OCI-LY1 (cell line): ENCODE measurements at regions not wholly inside any gene's neighbourhood (a gene's known extent, or its start where the extent isn't known, plus 50 kb on each side); places are given as distances from the start of the nearest gene placed in this dataset.

Experiments used
- H2AFZ ChIP-seq: fragments of 200-600 bp; sonication (generic), shearing (Covaris generic); 2 replicates; pipeline ENCODE4 v1.6.0; 2014; ENCODE audit warnings: antibody characterized with exemption, mild to moderate bottlenecking, low read length
- H3F3A ChIP-seq: fragments of 200-600 bp; sonication (generic), shearing (Covaris generic); 2 replicates; pipeline ENCODE4 v1.6.0; 2014; ENCODE audit warnings: mild to moderate bottlenecking, antibody characterized with exemption, low read length, moderate library complexity; ENCODE audit not compliant: insufficient read depth
- H3K27ac ChIP-seq: fragments of 200-600 bp; sonication (generic); 2 replicates; pipeline ENCODE4 v1.5.1; 2014; ENCODE audit warnings: low read length, mixed run types, mild to moderate bottlenecking, low read depth; ENCODE audit not compliant: poor library complexity, severe bottlenecking
- H3K27me3 ChIP-seq: fragments of 200-600 bp; sonication (generic); 2 replicates; pipeline ENCODE4 v1.6.0; 2014; ENCODE audit warnings: antibody characterized with exemption, mild to moderate bottlenecking, low read length, moderate library complexity; ENCODE audit not compliant: insufficient read depth
- H3K36me3 ChIP-seq: fragments of 200-600 bp; sonication (generic); 2 replicates; pipeline ENCODE4 v1.6.1; 2014; ENCODE audit warnings: mild to moderate bottlenecking, antibody characterized with exemption, low read length, moderate library complexity, mixed read lengths; ENCODE audit not compliant: insufficient read depth
- H3K4me1 ChIP-seq: fragments of 200-600 bp; sonication (generic); 2 replicates; pipeline ENCODE4 v1.5.1; 2014; ENCODE audit warnings: mild to moderate bottlenecking, low read length, moderate library complexity; ENCODE audit not compliant: insufficient read depth, severe bottlenecking
- H3K4me2 ChIP-seq: fragments of 200-600 bp; sonication (generic), shearing (Covaris generic); 2 replicates; pipeline ENCODE4 v1.6.1; 2014; ENCODE audit warnings: low read length
- H3K4me3 ChIP-seq: fragments of 200-600 bp; sonication (generic); 2 replicates; pipeline ENCODE4 v1.5.1; 2014; ENCODE audit warnings: low read length, low read depth, mild to moderate bottlenecking, mixed read lengths; ENCODE audit not compliant: poor library complexity, severe bottlenecking
- H3K79me2 ChIP-seq: fragments of 200-600 bp; shearing (Covaris generic); 2 replicates; pipeline ENCODE4 v1.6.1; 2016; ENCODE audit warnings: mixed run types, low read length, mixed read lengths; ENCODE audit not compliant: insufficient read depth
- H3K9ac ChIP-seq: fragments of 200-600 bp; sonication (generic), shearing (Covaris generic); 2 replicates; pipeline ENCODE4 v1.6.1; 2014; ENCODE audit warnings: mild to moderate bottlenecking, low read length, mixed read lengths
- H3K9me2 ChIP-seq: fragments of 200-600 bp; sonication (generic), shearing (Covaris generic); 2 replicates; pipeline ENCODE4 v1.6.1; 2014; ENCODE audit warnings: low read depth, mild to moderate bottlenecking, low read length, mixed read lengths
- H3K9me3 ChIP-seq: fragments of 200-600 bp; shearing (Covaris generic); 2 replicates; pipeline ENCODE4 v1.6.1; 2014; ENCODE audit warnings: low read length, mixed read lengths
- H4K20me1 ChIP-seq: fragments of 200-600 bp; sonication (generic), shearing (Covaris generic); 2 replicates; pipeline ENCODE4 v1.6.0; 2016; ENCODE audit warnings: mild to moderate bottlenecking, low read length; ENCODE audit not compliant: insufficient read depth
- EZH2 ChIP-seq: fragments of 200-600 bp; sonication (generic), shearing (Covaris generic); IDR thresholded peaks from 2 replicates; pipeline ENCODE4 v1.8.0; 2017; ENCODE audit warnings: borderline replicate concordance, mixed run types, mild to moderate bottlenecking, antibody characterized with exemption, low read length, moderate library complexity, mixed read lengths
- TF ChIP-seq, protein P1 (sequence below): fragments of 200-600 bp; sonication (generic), shearing (Covaris generic); IDR thresholded peaks from 2 replicates; pipeline ENCODE4 v1.5.1; 2017; ENCODE audit warnings: mild to moderate bottlenecking, antibody characterized with exemption, low read length, moderate library complexity, mixed read lengths

DNA sequence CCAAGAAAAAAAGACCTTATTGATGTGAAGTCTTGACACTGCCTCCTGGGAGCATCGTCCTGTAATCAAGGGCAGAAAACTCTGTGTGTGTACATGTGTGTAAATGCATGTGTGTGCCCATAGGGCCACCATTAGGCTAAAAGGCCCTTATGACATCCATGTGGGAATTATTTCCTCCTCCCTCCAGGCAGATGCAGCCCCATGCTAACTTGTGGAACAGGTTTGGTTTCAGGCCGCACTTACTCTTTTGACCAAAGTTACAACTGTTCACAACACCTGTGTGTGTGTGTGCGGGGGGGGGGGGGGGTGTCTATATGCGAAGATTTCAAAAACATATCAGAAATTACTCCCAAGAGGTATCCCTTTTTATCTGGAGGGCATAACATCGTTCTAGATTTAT lies 87.4 kb upstream of the SLC14A2 start:
- TF ChIP-seq, protein P1, sequence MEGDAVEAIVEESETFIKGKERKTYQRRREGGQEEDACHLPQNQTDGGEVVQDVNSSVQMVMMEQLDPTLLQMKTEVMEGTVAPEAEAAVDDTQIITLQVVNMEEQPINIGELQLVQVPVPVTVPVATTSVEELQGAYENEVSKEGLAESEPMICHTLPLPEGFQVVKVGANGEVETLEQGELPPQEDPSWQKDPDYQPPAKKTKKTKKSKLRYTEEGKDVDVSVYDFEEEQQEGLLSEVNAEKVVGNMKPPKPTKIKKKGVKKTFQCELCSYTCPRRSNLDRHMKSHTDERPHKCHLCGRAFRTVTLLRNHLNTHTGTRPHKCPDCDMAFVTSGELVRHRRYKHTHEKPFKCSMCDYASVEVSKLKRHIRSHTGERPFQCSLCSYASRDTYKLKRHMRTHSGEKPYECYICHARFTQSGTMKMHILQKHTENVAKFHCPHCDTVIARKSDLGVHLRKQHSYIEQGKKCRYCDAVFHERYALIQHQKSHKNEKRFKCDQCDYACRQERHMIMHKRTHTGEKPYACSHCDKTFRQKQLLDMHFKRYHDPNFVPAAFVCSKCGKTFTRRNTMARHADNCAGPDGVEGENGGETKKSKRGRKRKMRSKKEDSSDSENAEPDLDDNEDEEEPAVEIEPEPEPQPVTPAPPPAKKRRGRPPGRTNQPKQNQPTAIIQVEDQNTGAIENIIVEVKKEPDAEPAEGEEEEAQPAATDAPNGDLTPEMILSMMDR = no peak
- no peak for TF ChIP-seq EZH2

GRCh38 chr18:45528712-45529336 lies 86.5 kb upstream of the SLC14A2 start:
- Histone ChIP-seq H3K27me3 (no peaks in the 10 kb centered on the region), H3K36me3 (no peaks in the 10 kb centered on the region), H4K20me1 (no peaks in the 10 kb centered on the region), H3K27ac (no peak overlapping the region), H3K4me2 (no peak overlapping the region), H3K4me3 (no peak overlapping the region), H3K9me2 (no peaks in the 10 kb centered on the region), H2AFZ (no peak overlapping the region), H3K9me3 (no peaks in the 10 kb centered on the region), H3F3A (no peaks in the 10 kb centered on the region), H3K79me2 (no peaks in the 10 kb centered on the region), H3K9ac (no peak overlapping the region), H3K4me1 (no peaks in the 10 kb centered on the region)
- TF ChIP-seq EZH2 = no peak
- TF ChIP-seq, protein P1 = no peak

More for the DNA sequence above, 87.4 kb upstream of the SLC14A2 start:
- no peaks in the 10 kb centered on the region for H3F3A ChIP-seq
- H2AFZ ChIP-seq = no peak overlapping the region
- H3K36me3 ChIP-seq = no peaks in the 10 kb centered on the region
- H3K9me3 ChIP-seq = no peaks in the 10 kb centered on the region
- no peak overlapping the region for H3K4me3 ChIP-seq
- H3K4me1 ChIP-seq = no peaks in the 10 kb centered on the region
- H3K9me2 ChIP-seq = no peaks in the 10 kb centered on the region
- H3K27ac ChIP-seq = no peak overlapping the region
- no peak overlapping the region for H3K9ac ChIP-seq
- no peak overlapping the region for H3K4me2 ChIP-seq
- H3K79me2 ChIP-seq = no peaks in the 10 kb centered on the region
- H3K27me3 ChIP-seq = no peaks in the 10 kb centered on the region
- H4K20me1 ChIP-seq = no peaks in the 10 kb centered on the region

- no peak overlapping the region for H2AFZ ChIP-seq
- H3K9me3 ChIP-seq = no peaks in the 10 kb centered on the region
- H3F3A ChIP-seq = no peaks in the 10 kb centered on the region
- no peaks in the 10 kb centered on the region for H3K9me2 ChIP-seq
- H3K4me3 ChIP-seq = no peak overlapping the region
- TF ChIP-seq, protein P1 = no peak
- TF ChIP-seq EZH2 = no peak
- no peaks in the 10 kb centered on the region for H4K20me1 ChIP-seq
- H3K4me1 ChIP-seq = no peaks in the 10 kb centered on the region
- H3K4me2 ChIP-seq = no peak overlapping the region
- H3K9ac ChIP-seq = no peak overlapping the region
- H3K36me3 ChIP-seq = no peaks in the 10 kb centered on the region
- H3K27me3 ChIP-seq = no peaks in the 10 kb centered on the region
- H3K79me2 ChIP-seq = no peaks in the 10 kb centered on the region
- H3K27ac ChIP-seq = no peak overlapping the region
These were observed 76.8 kb upstream of the SLC14A2 start for GRCh38 chr18:45538444-45538843.
